Large intestine (tissue), 3 donors: ENCODE measurements at regions not wholly inside any gene's neighbourhood (a gene's known extent, or its start where the extent isn't known, plus 50 kb on each side); places are given as distances from the start of the nearest gene placed in this dataset.

Source experiments
- DNase-seq, 2 donors: peaks; one replicate each; pipeline versions ENCODE4 v3.0.0 to v3.0.0-alpha.2; 2013
- H3K27ac ChIP-seq: one replicate; pipeline ENCODE4 v1.5.1; 2013; ENCODE audit warnings: low read length
- H3K27me3 ChIP-seq: 2 replicates; pipeline ENCODE4 v1.6.1; 2013; ENCODE audit warnings: low read length; ENCODE audit not compliant: control insufficient read depth, insufficient read depth
- H3K36me3 ChIP-seq: 2 replicates; pipeline ENCODE4 v1.6.1; 2013; ENCODE audit warnings: low read length; ENCODE audit not compliant: control insufficient read depth, insufficient read depth
- H3K4me1 ChIP-seq: one replicate; pipeline ENCODE4 v1.6.1; 2013; ENCODE audit warnings: low read length; ENCODE audit not compliant: control insufficient read depth, insufficient read depth
- H3K4me3 ChIP-seq: one replicate; pipeline ENCODE4 v1.5.1; 2013; ENCODE audit warnings: low read length
- H3K9me3 ChIP-seq: one replicate; pipeline ENCODE4 v1.6.1; 2013; ENCODE audit warnings: mild to moderate bottlenecking, low read depth, low read length, moderate library complexity; ENCODE audit not compliant: control insufficient read depth
- WGBS: methylation state at CpG from one replicate; pipeline ENCODE4 v1.1.5; 2013; ENCODE audit warnings: low lambda C conversion rate; ENCODE audit not compliant: insufficient coverage; 5-methylcytosine and 5-hydroxymethylcytosine counted together

- DNase-seq, result no peak
- H3K4me3 ChIP-seq, result no peak overlapping the region
- no peaks in the 10 kb centered on the region for H3K4me1 ChIP-seq
- no peaks in the 10 kb centered on the region for H3K27me3 ChIP-seq
- H3K36me3 ChIP-seq, result no peaks in the 10 kb centered on the region
- WGBS, result 100% methylated on average over 1 of the region's 6 CpGs
- H3K27ac ChIP-seq, result no peak overlapping the region
- peaks cover 6% of the 10 kb centered on the region for H3K9me3 ChIP-seq
Measured at GRCh38 chr11:28777126-28777525, 668.9 kb downstream of the METTL15 start.

- Histone ChIP-seq H3K9me3 (peaks cover 6% of the 10 kb centered on the region), H3K4me1 (no peaks in the 10 kb centered on the region), H3K4me3 (no peak overlapping the region), H3K27me3 (no peaks in the 10 kb centered on the region), H3K27ac (no peak overlapping the region), H3K36me3 (no peaks in the 10 kb centered on the region)
- DNase-seq, result no peak
- no CpG with 5 or more reads among the region's 1 CpG for WGBS
Measured at GRCh38 chr11:28773606-28774005, 665.4 kb downstream of the METTL15 start.

DNA sequence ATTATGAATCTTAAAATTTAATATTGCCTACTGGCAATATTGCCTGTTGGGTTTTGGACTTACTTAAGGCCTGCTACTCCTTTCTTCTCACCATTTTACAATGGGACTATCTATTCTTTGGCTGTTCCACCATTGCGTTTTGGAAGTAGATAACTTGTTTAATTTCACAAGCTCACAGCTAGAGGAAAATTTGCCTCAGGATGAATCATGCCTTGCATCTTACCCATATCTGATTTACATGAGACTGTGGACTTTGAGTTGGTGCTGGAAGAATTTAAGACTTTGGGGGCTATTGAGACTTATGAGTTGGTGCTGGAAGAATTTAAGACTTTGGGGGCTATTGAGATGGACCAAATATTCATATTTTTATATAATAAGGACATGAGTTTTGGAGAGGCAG lies 662.6 kb downstream of the METTL15 start:
- no peaks in the 10 kb centered on the region for H3K4me1 ChIP-seq
- no peak overlapping the region for H3K4me3 ChIP-seq
- DNase-seq, result no peak
- peaks cover 6% of the 10 kb centered on the region for H3K9me3 ChIP-seq
- H3K27me3 ChIP-seq, result no peaks in the 10 kb centered on the region
- WGBS, result no CpG with 5 or more reads among the region's 1 CpG
- H3K36me3 ChIP-seq, result no peaks in the 10 kb centered on the region
- H3K27ac ChIP-seq, result no peak overlapping the region

GRCh38 chr11:28767574-28767973 lies 659.4 kb downstream of the METTL15 start:
- Histone ChIP-seq H3K27ac (no peak overlapping the region), H3K4me3 (no peak overlapping the region), H3K4me1 (no peaks in the 10 kb centered on the region), H3K27me3 (no peaks in the 10 kb centered on the region), H3K9me3 (no peaks in the 10 kb centered on the region), H3K36me3 (no peaks in the 10 kb centered on the region)
- 83% methylated on average over 1 of the region's 1 CpG for WGBS
- DNase-seq, result no peak

DNA sequence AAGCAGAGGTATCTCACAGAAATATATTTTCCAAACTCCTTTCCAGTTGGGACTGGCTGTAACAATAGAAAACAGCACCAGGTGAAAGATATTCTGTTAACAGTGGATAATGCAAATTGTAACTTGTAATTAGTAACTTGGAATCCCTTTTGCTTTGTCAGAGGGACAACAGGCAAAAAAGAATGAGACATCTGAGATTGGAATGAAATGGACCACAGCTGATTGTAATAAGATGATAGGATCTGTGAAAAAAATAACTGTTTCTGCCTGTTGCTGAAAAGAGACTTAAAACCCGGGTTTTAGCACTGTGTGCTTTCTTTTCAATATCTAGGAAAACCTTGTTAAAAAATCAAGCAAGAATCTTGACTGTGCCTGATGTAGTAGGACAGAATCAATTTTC lies 655.7 kb downstream of the METTL15 start:
- H3K9me3 ChIP-seq, result no peaks in the 10 kb centered on the region
- no peak overlapping the region for H3K27ac ChIP-seq
- no peak for DNase-seq
- H3K4me1 ChIP-seq, result no peaks in the 10 kb centered on the region
- H3K4me3 ChIP-seq, result no peak overlapping the region
- no peaks in the 10 kb centered on the region for H3K36me3 ChIP-seq
- WGBS, result no CpG with 5 or more reads among the region's 1 CpG
- H3K27me3 ChIP-seq, result no peaks in the 10 kb centered on the region

GRCh38 chr11:28763151-28763550 lies 655.0 kb downstream of the METTL15 start:
- Histone ChIP-seq H3K36me3 (no peaks in the 10 kb centered on the region), H3K27me3 (no peaks in the 10 kb centered on the region), H3K4me1 (no peaks in the 10 kb centered on the region), H3K27ac (no peak overlapping the region), H3K9me3 (no peaks in the 10 kb centered on the region), H3K4me3 (no peak overlapping the region)
- WGBS, result 78% methylated on average over 1 of the region's 1 CpG
- no peak for DNase-seq

GRCh38 chr11:28760676-28761390 lies 652.6 kb downstream of the METTL15 start:
- Histone ChIP-seq H3K27me3 (no peaks in the 10 kb centered on the region), H3K4me1 (no peaks in the 10 kb centered on the region), H3K27ac (no peak overlapping the region), H3K9me3 (no peaks in the 10 kb centered on the region), H3K36me3 (no peaks in the 10 kb centered on the region), H3K4me3 (no peak overlapping the region)
- 90% methylated on average over 2 of the region's 8 CpGs for WGBS
- no peak for DNase-seq

DNA sequence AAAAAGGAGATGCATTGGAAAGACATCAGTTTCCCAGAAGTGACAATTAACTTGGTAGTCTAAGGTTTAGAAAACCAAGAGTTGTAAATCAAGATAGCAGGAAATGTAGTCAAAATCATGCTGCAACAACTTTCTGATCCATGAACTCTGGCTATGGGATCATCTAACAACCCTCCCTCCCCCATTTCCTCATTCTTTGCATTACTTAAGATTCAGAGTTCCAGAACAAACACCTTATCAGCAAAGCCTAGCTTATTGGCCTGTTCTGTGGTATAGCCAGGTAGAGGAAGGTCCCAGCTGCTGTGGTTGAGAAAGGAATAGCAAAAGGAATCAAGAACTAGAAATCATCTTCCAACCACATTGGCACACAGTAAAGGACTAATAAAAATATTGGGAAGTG lies 651.1 kb downstream of the METTL15 start:
- no peaks in the 10 kb centered on the region for H3K4me1 ChIP-seq
- no peaks in the 10 kb centered on the region for H3K36me3 ChIP-seq
- H3K4me3 ChIP-seq, result no peak overlapping the region
- no peaks in the 10 kb centered on the region for H3K27me3 ChIP-seq
- no peaks in the 10 kb centered on the region for H3K9me3 ChIP-seq
- H3K27ac ChIP-seq, result no peak overlapping the region
- no peak for DNase-seq

DNA sequence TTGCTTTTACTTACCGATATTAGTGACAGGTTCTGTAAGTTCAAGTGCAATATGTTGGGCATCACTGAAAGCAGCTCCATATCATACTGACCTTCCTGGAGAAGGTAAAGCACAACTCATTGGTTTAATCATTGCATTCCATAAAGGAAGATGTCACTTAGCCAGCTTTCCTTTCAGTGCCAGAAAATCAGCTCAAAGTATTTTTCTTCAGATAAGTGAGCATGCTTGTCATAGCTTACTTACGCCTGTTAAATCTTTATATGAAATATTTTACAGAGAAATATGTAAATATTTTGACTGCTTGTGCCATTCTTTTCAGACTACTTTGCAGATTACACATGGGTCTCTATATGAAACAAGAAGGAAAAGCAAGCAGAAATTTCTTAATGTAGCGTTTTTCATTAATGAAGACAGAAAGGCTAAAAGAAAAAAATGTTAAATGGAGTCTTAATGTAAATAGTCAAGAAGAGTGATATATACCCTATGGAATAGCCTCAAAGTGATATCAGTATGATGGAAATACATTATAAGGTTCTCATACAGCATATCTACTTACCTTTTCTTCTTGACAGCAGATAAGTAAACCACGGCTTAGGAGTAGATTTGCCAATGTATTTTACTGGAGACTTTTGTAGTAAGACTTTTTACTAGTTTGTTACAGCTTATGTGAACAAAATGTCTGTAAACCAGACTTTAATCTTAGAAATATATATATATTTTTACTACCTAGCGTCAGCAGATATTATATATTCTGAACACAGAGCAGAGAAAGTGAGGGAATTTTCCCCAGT lies 649.7 kb downstream of the METTL15 start:
- H3K4me3 ChIP-seq, result no peak overlapping the region
- H3K27ac ChIP-seq, result no peak overlapping the region
- no peaks in the 10 kb centered on the region for H3K4me1 ChIP-seq
- H3K36me3 ChIP-seq, result no peaks in the 10 kb centered on the region
- 88% methylated on average over 3 of the region's 5 CpGs for WGBS
- DNase-seq, result no peak
- no peaks in the 10 kb centered on the region for H3K27me3 ChIP-seq
- H3K9me3 ChIP-seq, result no peaks in the 10 kb centered on the region

DNA sequence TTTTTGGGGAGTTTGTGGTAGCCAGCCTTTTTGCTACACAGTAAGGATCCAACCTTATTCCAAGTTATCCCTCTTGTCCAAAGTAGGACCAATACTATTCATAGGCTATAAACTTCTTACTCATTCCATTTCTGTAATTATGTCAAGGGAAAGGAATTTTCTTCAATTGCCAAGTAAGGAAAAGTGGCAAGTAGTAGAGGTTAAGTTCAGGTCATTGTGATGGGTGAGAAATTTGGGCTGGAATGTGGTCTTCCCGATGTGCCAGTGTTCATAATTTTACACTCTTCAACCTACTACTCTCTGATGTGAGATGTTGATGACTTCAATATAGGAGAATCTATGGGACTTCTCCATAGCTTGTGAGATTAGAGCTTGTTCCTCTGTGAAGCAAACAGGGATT lies 648.8 kb downstream of the METTL15 start:
- H3K36me3 ChIP-seq, result no peaks in the 10 kb centered on the region
- DNase-seq, result no peak
- H3K4me3 ChIP-seq, result no peak overlapping the region
- no peaks in the 10 kb centered on the region for H3K4me1 ChIP-seq
- no CpG with 5 or more reads among the region's 1 CpG for whole genome bisulfite sequencing
- H3K27ac ChIP-seq, result no peak overlapping the region
- H3K27me3 ChIP-seq, result no peaks in the 10 kb centered on the region
- H3K9me3 ChIP-seq, result no peaks in the 10 kb centered on the region

DNA sequence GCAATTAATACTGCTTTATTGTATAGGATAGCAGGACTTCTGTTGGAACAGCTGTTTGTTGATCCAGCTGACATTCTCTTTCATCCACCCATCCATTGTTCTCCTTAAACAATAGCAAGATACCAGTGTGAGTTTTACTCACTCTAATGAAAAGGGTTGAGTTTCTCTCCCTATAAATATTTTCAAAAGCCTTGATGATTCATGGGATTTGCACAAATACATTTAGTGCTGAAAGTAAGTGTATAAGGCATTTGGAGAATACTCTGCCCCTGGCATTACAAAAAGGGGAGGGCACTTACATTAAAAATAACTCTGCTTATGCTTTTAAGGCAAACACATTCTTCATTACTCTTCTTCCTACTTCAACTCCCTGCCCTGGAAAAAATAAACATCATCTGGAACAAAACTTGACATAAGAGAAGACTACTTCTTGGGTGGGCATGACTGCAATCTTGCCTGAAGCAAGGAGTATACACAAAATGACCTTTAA lies 634.9 kb downstream of the METTL15 start:
- H3K27me3 ChIP-seq, result no peaks in the 10 kb centered on the region
- no peak overlapping the region for H3K27ac ChIP-seq
- no peaks in the 10 kb centered on the region for H3K4me1 ChIP-seq
- H3K9me3 ChIP-seq, result no peaks in the 10 kb centered on the region
- DNase-seq, result peak in 1 of 2 donors; percentile 2
- no peak overlapping the region for H3K4me3 ChIP-seq
- no peaks in the 10 kb centered on the region for H3K36me3 ChIP-seq
